CD14-positive monocyte (primary cell): ENCODE measurements at regions not wholly inside any gene's neighbourhood (a gene's known extent, or its start where the extent isn't known, plus 50 kb on each side); places are given as distances from the start of the nearest gene placed in this dataset.

Experiments
- DNase-seq, 3 donors: peaks; one replicate each; pipeline ENCODE4 v3.0.0-alpha.2; 2011 to 2022
- H2AFZ ChIP-seq: 2 replicates; pipeline ENCODE4 v1.6.0; 2012; ENCODE audit warnings: mild to moderate bottlenecking, low read depth, low read length, inconsistent platforms; ENCODE audit not compliant: insufficient read depth, poor library complexity, severe bottlenecking
- H3K27ac ChIP-seq, 2 donors: 1 replicate in 1 of 2; 2 replicates in 1 of 2; pipeline ENCODE4 v1.5.1; 2012 to 2013; ENCODE audit warnings: low read length in 2 of 2, control low read depth in 1 of 2, inconsistent platforms in 1 of 2, low read depth in 1 of 2, mild to moderate bottlenecking in 1 of 2
- H3K27me3 ChIP-seq, 2 donors: one replicate each; pipeline versions ENCODE4 v1.6.0 to v1.6.1; 2011 to 2013; ENCODE audit warnings: low read length in 2 of 2; ENCODE audit not compliant: control insufficient read depth in 2 of 2, insufficient read depth in 2 of 2
- H3K36me3 ChIP-seq, 2 donors: replicated peaks in 1 of 2; 1 replicate in 1 of 2; 2 replicates in 1 of 2; pipeline versions ENCODE4 v1.5.1 to v1.6.1; 2012 to 2013; ENCODE audit warnings: low read length in 2 of 2, control low read depth in 1 of 2, inconsistent platforms in 1 of 2, mild to moderate bottlenecking in 1 of 2; ENCODE audit not compliant: insufficient read depth in 2 of 2, control insufficient read depth in 1 of 2
- H3K4me1 ChIP-seq, 2 donors: 1 replicate in 1 of 2; 2 replicates in 1 of 2; pipeline versions ENCODE4 v1.5.1 to v1.6.1; 2012 to 2013; ENCODE audit warnings: low read length in 2 of 2, control low read depth in 1 of 2, inconsistent platforms in 1 of 2, mild to moderate bottlenecking in 1 of 2, moderate library complexity in 1 of 2; ENCODE audit not compliant: insufficient read depth in 2 of 2, control insufficient read depth in 1 of 2
- H3K4me2 ChIP-seq: replicated peaks from 2 replicates; pipeline ENCODE3; 2012; ENCODE audit warnings: low read length, moderate library complexity, mild to moderate bottlenecking; ENCODE audit not compliant: poor library complexity, severe bottlenecking; ENCODE audit errors: extremely low read depth
- H3K4me3 ChIP-seq, 3 experiments: fragments of 200-600 bp in 1 of 3; sonication (generic) in 1 of 3; replicated peaks in 1 of 3; 1 replicate in 2 of 3; 2 replicates in 1 of 3; pipeline ENCODE4 v1.5.1; 2011 to 2013; ENCODE audit warnings: low read length in 3 of 3, mild to moderate bottlenecking in 3 of 3, control low read depth in 2 of 3, low read depth in 2 of 3, inconsistent platforms in 1 of 3, moderate library complexity in 1 of 3
- H3K79me2 ChIP-seq: 2 replicates; pipeline ENCODE4 v1.6.0; 2012; ENCODE audit warnings: mild to moderate bottlenecking, control low read depth, inconsistent platforms, low read length, moderate library complexity; ENCODE audit not compliant: insufficient read depth
- H3K9ac ChIP-seq: 2 replicates; pipeline ENCODE4 v1.6.0; 2017; ENCODE audit warnings: low read length, mild to moderate bottlenecking; ENCODE audit not compliant: insufficient read depth, poor library complexity, severe bottlenecking
- H3K9me3 ChIP-seq, 2 donors: replicated peaks in 1 of 2; 1 replicate in 1 of 2; 2 replicates in 1 of 2; pipeline versions ENCODE4 v1.5.1 to v1.6.1; 2012 to 2013; ENCODE audit warnings: low read length in 2 of 2, control low read depth in 1 of 2; ENCODE audit not compliant: control insufficient read depth in 1 of 2, insufficient read depth in 1 of 2
- H4K20me1 ChIP-seq: 2 replicates; pipeline ENCODE4 v1.6.0; 2012; ENCODE audit warnings: mild to moderate bottlenecking, low read length, control low read depth, moderate library complexity; ENCODE audit not compliant: insufficient read depth
- H3K27ac Mint-ChIP-seq, 7 donors: one replicate each; pipeline ENCODE4 v1.8.0; 2020; ENCODE audit warnings: mild to moderate bottlenecking in 7 of 7, mixed read lengths in 7 of 7, moderate library complexity in 6 of 7, inconsistent platforms in 2 of 7
- H3K27me3 Mint-ChIP-seq, 3 donors: one replicate each; pipeline ENCODE4 v1.8.0; 2021 to 2022; ENCODE audit warnings: low read depth in 3 of 3, mild to moderate bottlenecking in 3 of 3, mixed read lengths in 3 of 3, moderate library complexity in 3 of 3, inconsistent platforms in 1 of 3
- H3K36me3 Mint-ChIP-seq, 2 donors: one replicate each; pipeline ENCODE4 v1.8.0; 2020; ENCODE audit warnings: mixed read lengths in 2 of 2, inconsistent platforms in 1 of 2, mild to moderate bottlenecking in 1 of 2
- H3K4me1 Mint-ChIP-seq: one replicate; pipeline ENCODE4 v1.8.0; 2020; ENCODE audit warnings: mild to moderate bottlenecking, mixed read lengths
- H3K4me3 Mint-ChIP-seq, 2 donors: one replicate each; pipeline ENCODE4 v1.8.0; 2020; ENCODE audit warnings: mild to moderate bottlenecking in 2 of 2, mixed read lengths in 2 of 2, moderate library complexity in 1 of 2
- H3K9me3 Mint-ChIP-seq, 7 donors: one replicate each; pipeline ENCODE4 v1.8.0; 2020 to 2022; ENCODE audit warnings: mixed read lengths in 7 of 7, mild to moderate bottlenecking in 6 of 7, moderate library complexity in 6 of 7, inconsistent platforms in 2 of 7
- CTCF ChIP-seq: fragments of 200-600 bp; IDR thresholded peaks from one replicate; pipeline ENCODE4 v1.8.0; 2022; ENCODE audit warnings: antibody characterized with exemption, mild to moderate bottlenecking
- WGBS: methylation state at CpG from one replicate; pipeline ENCODE4 v1.1.5; 2013; ENCODE audit warnings: missing lambda C conversion rate; ENCODE audit not compliant: insufficient coverage; 5-methylcytosine and 5-hydroxymethylcytosine counted together
- intact Hi-C, 2 donors: fragments of 100-400 bp; cut with micrococcal nuclease; formaldehyde crosslinking; loops; one replicate each; pipeline versions ENCODE4 v1.15.0 to v1.15.1; 2023

GRCh38 chr6:135108692-135109091 lies 54.1 kb upstream of the HBS1L start:
- DNase-seq = no peak
- intact Hi-C loops = no loop called here
- peaks cover 0 to 5% (median 0%) of the 10 kb centered on the region in 7 donors for H3K9me3 Mint-ChIP-seq
- Histone ChIP-seq H3K9ac (no peak overlapping the region), H3K79me2 (no peaks in the 10 kb centered on the region), H3K27me3 (no peaks in the 10 kb centered on the region), H3K4me3 (no peak overlapping the region), H3K4me1 (no peaks in the 10 kb centered on the region), H3K36me3 (no peaks in the 10 kb centered on the region), H2AFZ (no peak overlapping the region), H3K9me3 (no peaks in the 10 kb centered on the region), H3K27ac (no peak overlapping the region), H4K20me1 (no peaks in the 10 kb centered on the region), H3K4me2 (no peak overlapping the region)
- no peaks in the 10 kb centered on the region for H3K36me3 Mint-ChIP-seq
- no peak overlapping the region for H3K27ac Mint-ChIP-seq
- H3K4me3 Mint-ChIP-seq = peak overlapping the region in 1 of 2 donors; percentile 65
- H3K27me3 Mint-ChIP-seq = peaks cover 2 to 3% (median 2%) of the 10 kb centered on the region in 3 donors
- no peak for TF ChIP-seq CTCF
- WGBS = no CpG with 5 or more reads among the region's 5 CpGs
- H3K4me1 Mint-ChIP-seq = peaks cover 4% of the 10 kb centered on the region

- Mint-ChIP-seq H3K36me3 (no peaks in the 10 kb centered on the region), H3K4me3 (no peak overlapping the region), H3K27ac (peak overlapping the region in 1 of 7 donors; percentile 20), H3K9me3 (peaks cover 0 to 7% (median 1%) of the 10 kb centered on the region in 7 donors), H3K4me1 (peaks cover 8% of the 10 kb centered on the region), H3K27me3 (peaks cover 2 to 3% (median 2%) of the 10 kb centered on the region in 3 donors)
- intact Hi-C loops = no loop called here
- no peak overlapping the region for H3K9ac ChIP-seq
- no peak overlapping the region for H3K27ac ChIP-seq
- H4K20me1 ChIP-seq = no peaks in the 10 kb centered on the region
- H3K27me3 ChIP-seq = no peaks in the 10 kb centered on the region
- TF ChIP-seq CTCF = no peak
- 100% methylated on average over 4 of the region's 11 CpGs for WGBS
- H2AFZ ChIP-seq = no peak overlapping the region
- no peaks in the 10 kb centered on the region for H3K79me2 ChIP-seq
- H3K36me3 ChIP-seq = no peaks in the 10 kb centered on the region
- no peak for DNase-seq
- no peak overlapping the region for H3K4me3 ChIP-seq
- no peak overlapping the region for H3K4me2 ChIP-seq
- no peaks in the 10 kb centered on the region for H3K9me3 ChIP-seq
- peaks cover 0 to 6% of the 10 kb centered on the region in 2 donors for H3K4me1 ChIP-seq
Measured at GRCh38 chr6:135106611-135107010, 52.0 kb upstream of the HBS1L start.
